HG02970 (cell line): ENCODE measurements at regions not wholly inside any gene's neighbourhood (a gene's known extent, or its start where the extent isn't known, plus 50 kb on each side); places are given as distances from the start of the nearest gene placed in this dataset.
"Not testable (repeated sequence)": the region's sequence is repeated elsewhere in the genome, so short reads cannot be mapped to it uniquely, and the experiment has no call there.

ENCODE experiments used
- ATAC-seq: cut with Tn5 transposase; IDR thresholded peaks from one replicate; pipeline ENCODE4 v1.9.1; 2021; ENCODE audit warnings: mild to moderate bottlenecking, moderate library complexity, moderate number of reproducible peaks; ENCODE audit not compliant: unreplicated experiment, low FRiP score

DNA sequence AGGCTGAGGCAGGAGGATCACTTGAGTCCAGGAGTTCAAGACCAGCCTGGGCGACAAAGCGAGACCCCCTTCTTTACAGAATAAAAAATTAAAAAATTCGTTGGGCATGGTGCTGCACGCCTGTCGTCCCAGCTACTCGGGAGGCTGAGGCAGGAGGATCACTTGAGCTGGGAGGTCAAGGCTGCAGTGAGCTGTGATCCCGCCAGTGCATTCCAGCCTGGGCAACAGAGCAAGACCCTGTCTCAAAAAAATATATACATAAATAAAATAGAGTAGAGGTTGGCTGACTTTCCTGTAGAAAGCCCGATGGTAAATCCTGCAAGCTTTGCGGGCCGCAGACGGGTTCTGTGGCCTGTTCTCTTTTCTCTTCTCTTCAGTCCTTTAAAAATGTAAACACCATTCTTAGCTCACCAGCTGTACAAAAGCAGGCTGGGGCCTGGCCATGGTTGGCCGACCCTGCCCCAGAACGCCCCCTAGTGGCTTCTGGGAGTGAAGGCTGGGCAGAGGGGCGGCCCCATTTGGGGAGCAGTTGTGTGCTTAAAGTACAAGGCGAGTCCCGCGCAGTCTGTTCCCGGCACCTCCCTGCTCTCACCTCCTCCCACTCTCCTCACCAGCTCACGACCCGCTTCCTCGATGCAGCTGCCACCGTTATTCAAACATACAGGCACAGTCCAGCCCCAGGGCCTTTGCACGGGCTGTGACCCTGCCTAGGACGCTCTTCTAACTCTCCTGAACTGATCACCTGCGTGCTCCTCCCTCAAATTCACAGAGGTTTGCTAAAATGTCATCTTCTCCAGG lies 109.5 kb downstream of the CRLF3 start:
- ATAC-seq, result not testable (repeated sequence)

DNA sequence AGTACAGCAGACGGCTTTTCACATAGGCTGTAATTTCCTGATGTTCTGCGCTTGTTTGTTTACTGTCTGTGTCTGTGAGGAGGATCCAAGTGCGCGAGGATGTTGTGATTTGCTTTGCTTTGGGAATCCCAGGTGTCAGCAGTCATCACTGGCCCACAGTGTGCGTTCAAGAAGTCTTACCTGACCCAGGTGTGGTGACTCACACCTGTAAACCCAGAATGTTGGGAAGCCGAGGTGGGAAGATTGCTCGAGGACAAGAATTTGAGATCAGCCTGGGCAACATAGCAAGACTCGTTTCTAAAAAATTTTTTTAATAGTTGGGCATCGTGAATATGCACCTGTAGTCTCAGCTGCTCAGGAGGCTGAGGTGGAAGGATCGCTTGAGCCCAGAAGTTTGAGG lies 110.7 kb downstream of the CRLF3 start:
- not testable (repeated sequence) for ATAC-seq

DNA sequence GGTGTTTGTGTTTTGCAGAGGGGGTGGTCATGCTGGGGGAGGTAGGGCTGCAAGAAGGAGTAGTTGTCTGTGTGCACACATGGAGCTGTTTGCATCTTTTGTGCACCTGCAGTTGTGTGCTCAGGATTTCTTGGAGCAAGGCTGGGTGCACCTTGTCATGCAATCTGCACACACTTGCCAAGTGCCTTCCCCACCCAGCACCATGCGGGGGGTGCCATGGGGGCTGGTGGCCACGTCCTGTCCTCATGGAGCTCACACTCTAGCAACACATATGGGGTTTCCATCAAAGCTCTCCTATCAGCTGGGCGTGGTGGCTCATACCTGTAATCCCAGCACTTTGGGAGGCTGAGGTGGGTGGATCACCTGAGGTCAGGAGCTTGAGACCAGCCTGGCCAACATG lies 111.6 kb downstream of the CRLF3 start:
- ATAC-seq, result not testable (repeated sequence)

DNA sequence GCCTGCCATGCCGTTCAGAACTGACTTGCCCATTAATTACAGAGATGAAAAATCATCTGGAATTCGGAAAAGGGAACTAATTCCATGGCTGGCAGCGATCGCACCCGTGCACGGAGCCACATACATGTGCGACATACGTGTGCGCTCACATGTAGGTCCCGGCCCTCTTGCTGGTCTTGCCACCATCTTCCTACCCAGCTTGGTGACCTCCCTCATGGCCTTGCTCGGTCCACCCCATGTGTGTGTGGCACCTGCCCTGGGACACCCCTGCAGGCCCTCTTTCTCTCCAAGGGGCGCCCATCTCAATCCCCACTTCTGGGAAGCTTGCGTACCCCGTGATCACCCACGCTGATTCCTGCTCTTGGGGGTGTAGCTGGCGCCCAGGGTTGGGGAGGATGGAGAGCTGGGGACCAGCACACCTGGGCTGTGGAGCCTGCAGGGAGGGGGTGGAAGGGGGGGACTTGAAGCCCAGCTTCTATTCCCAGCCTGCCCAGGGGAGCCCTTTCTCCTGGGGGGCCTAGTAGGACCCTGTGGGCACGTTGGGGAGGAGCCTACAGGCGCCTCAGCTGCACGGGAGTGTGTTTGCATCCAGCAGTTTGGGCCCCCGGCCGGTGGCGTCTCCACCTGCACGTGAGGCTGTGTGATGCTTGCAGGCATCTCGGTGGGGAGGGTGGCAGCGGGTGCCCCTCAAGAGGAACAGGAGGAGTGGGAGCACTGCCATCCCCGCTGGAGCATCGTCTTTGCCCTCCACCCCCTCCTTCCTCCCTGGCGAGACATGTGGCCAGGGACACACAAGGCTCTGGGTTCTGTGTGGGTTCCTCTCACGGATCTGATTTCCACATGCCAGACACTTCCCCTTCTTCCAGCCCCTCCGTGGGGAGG lies 112.6 kb downstream of the CRLF3 start:
- not testable (repeated sequence) for ATAC-seq

DNA sequence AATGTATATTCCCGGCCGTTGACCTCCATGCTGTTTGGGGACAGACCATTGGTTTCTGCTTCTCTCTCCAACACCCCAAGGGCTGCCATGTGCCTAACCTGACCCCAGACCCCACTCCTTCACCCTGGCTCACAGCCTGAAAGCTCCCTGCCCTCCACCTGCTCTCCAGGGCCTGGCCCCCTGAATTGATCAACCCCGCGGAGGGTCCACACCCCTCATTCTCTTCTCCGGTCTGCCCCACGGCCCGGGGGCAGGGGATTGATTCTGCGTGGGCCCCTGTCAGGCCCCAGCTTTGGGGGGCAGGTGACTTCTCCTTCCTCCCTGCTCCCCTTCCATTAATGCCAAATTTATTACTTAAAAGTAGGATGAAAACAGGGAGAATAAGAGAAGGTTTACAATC lies 113.3 kb downstream of the CRLF3 start:
- ATAC-seq, result not testable (repeated sequence)

DNA sequence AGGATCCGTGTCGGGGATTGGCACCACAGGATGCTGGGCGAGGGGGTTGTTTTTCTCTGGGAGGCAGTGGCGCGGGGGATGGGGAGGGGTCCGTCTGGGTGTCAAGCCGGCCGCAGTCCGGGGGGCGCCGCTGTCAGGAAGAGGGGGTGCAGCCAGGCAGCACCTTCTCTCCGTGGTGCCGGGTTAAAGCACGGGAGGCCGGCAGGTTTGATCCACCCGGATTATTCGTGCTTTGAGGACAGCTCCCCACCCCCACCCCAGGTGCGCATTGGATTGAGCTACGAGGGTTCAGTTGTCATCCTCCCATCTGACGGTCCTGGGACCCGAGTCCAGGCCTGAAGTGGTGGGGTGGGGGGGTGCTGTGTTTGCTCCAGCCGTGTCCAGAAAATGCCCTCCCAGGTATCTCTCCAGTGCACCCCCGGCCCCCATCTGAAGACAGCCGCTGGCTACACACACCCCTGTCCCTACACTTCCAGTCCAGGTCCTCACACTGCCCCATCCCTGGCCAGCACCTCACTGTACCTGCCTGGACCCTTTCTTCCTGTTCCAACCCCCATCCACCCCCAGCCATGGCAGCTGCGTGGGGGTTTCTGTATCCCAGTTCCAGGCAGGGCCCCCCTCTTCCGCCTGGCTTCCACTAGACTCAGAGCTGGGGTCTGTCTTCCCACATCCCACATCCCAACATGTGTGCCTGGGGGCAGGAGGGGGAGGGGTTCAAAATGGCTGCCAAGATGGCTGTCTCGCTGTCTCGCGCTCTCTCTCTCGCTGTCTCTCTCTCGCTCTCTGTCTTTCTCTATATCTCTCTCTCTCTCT lies 114.0 kb downstream of the CRLF3 start:
- ATAC-seq, result not testable (repeated sequence)

DNA sequence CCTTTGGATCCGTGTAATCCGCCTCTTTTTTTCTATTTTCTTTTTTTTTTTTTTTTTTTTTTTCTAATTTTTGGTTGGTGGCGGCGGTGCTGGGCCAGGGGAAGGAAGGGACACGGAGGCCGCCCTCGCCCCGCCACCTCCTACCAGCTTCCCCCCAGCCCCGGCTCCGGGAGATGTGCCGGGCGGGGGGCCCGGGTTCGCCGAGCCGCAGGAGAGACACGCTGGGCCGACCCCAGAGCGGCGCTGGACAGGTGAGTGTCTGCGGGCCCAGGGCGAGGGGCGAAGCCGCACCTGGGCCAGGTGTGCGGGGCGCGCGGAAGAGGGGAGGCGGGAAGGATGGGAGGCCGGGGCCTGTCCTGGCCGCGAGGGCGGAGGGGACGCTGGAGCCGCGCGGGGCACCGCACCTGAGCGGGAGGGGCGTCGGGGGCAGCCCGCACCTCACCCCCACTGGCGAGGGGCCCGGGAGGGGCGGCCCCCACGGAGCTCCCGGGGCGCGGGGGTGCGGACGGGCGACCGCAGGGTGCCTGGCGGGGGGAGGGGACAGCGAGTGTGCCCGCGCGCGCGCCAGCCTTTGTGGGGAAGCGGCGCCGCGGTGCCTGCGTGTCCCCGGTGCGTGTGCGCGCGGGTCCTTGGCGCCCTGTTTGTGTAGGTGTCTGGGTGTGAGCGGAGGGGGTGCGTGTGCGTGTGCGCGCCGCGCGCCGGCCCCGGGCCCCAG lies 114.8 kb downstream of the CRLF3 start:
- ATAC-seq, result not testable (repeated sequence)

DNA sequence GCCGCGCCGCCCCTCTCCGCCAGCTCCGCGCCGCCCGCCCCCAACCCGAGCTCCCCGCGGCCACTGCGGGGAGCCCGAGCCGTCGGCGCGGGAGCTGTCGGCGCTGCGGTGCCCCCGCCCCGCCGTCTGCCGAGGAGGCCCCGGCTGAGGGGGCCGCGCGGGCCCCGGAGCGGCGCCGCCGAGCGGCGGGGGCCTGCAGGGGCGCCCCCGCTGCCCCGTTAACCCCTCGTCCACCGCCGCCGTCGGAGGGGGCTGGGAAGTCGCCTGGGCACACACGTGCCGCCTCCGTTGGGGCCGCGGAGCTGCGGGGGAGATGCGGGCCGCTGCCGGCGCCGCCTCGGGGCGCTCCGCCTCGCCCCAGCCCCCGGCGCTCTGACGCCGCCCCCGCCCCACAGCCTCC lies 115.4 kb downstream of the CRLF3 start:
- ATAC-seq, result peak; percentile 14

DNA sequence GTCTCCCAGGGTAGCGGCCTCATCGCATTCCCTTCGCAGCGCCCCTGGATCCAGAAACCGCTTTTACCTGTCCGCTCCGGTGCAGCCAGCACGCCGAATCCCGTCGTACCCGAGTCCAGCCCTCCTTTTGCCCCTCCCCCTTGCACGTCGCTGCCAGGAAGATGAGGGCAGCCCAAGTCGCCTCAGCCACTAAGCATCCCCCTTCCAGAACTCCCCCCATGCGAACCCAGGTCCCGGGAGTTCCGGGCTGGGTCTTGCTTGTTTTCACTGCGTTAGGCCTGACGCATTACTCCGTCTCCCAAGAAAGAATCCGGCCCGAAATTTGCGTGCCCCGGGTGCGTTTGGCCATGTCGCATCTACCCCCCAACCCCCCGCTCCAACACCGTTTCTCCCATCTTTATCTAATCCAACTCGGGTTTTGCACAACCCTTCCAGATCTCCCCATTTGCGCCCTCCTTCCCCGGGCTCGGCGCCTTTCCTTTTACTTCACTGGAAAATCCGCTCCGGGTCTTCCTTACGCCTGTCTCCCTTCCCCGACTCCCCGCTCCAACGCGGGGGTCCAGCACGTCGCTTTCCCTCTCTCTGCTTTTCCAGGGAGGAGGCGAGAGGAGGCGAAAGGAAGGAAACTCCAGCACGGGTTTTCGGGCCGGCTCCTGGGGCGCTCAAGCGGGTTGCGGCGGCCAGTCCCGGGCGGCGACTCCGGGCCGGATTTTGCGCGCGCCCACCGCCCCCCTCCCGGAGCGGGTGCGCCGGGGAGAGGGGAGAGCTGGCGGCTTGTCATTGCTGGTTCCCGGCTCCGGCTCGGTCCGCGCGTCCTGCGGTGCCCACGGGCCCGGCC lies 116.0 kb downstream of the CRLF3 start:
- ATAC-seq, result peak; percentile 55

DNA sequence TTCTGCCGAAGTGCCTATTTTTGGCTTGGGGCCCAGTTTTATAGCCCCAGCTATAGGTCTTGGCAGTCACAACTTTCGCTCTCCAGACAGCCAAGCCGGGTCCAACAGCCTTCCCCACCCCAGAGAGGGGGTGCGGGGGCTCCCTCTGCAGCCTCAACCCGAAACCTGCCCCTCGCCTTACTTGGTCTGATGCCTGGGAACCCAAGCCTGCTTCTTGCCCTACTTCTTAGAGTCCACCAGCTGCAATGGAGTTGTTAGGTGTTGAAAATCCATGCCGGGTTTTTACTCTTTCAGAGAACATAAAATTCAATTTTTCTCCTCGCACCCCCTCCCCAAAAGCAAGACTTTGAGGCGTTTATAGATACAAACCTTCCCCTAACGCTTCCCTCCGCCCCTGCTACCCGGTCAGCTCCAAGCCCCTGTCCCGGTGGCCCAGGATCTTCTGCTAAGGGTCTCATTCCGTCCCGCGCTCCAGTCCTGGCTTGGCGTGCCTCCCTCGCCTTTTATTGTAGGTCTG lies 116.7 kb downstream of the CRLF3 start:
- ATAC-seq, result not testable (repeated sequence)

DNA sequence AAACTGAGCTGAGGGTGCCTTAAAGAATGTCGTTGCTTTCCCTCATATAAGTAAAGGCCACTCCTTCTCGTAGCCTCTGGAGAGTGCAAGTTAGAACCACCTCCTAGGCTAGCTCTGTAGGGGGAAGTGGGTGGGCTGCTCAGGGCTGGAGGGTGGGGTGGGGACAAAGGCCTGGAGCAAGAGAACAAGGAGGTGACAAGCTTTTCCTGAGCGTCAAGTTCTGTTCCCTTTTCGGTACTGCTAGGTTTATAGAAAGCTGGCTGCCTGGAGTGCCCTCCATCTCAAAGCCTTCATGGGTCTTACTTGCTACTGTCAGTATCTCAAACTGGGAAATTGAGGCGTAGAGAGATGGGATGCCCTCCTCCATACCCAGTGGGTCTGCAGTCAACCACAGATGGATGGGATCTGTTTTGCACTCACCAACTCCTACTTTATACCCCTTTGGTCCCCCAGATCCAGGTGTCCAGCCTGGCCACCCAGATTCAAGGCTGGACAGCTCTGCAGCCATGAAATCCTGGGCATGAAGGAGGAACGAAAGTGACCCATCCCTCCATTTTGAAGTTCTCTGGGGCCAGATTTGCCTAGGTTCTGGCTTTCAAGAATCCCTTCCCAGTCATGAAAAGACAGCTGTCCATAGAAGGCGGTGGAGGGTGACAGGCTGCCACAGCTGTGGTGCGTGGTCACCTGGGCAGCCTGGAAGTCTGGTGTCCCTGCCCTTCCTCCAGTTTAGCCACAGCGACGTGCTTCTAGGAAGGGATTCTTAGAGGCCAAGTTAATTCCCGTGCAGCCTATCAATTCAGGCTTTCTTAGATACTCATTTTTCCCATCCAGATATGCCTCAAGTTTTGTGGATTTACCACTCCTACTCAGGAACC lies 117.8 kb downstream of the CRLF3 start:
- ATAC-seq, result not testable (repeated sequence)

DNA sequence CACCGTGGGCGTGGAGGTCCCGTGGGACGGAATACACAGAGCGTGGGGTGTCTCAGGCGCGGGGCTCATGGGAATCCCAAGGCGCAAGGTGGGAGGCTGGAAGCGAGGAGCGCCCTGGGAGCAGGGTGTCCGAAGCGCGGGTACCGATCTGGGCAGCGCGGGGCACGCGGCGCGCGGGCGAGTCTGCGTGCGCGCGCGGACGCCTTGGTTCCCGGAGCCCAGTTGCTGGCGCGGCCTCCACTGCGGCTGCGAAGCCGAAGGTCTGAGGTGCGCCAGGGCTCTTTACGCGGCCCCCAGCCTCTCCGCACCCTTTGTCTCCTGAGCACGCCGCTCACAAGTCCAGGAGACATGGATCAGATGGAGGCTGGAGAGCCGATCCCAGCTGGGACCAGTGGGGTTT lies 118.5 kb downstream of the CRLF3 start:
- ATAC-seq, result not testable (repeated sequence)

DNA sequence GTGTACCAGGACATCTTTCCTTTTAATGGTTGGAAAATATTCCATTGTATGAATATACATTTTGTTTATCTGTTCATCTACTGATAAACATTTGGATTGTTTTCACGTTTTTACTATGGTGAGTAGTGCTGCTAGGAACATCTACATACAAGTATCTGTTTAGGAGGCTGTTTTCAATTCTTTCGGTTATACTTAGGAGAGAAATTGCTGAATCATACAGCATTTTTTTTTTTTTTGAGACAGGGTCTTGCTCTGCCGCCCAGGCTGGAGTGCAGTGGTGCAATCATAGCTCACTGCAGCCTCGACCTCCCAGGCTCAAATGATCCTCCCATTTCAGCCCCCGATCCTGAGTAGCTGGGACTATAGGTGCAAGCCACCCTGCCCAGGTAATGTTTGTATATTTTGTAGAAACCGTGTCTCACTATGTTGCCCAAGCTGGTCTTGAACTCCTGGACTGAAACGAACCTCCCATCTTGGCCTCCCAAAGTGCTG lies 122.9 kb downstream of the CRLF3 start:
- ATAC-seq, result no peak

DNA sequence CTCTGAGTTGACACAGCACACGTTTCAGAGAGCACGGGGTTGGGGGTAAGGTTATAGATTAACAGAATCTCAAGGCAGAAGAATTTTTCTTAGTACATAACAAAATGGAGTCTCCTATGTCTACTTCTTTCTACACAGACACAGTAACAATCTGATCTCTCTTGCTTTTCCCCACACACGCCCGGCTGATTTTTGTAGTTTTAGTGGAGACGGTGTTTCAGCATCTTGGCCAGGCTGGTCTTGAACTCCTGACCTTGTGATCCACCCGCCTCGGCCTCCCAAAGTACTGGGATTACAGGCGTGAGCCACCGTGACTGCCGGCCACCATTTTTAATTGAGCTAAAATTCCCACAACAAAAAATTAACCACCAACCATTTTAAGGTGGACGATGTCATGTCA lies 123.7 kb downstream of the CRLF3 start:
- ATAC-seq, result not testable (repeated sequence)

DNA sequence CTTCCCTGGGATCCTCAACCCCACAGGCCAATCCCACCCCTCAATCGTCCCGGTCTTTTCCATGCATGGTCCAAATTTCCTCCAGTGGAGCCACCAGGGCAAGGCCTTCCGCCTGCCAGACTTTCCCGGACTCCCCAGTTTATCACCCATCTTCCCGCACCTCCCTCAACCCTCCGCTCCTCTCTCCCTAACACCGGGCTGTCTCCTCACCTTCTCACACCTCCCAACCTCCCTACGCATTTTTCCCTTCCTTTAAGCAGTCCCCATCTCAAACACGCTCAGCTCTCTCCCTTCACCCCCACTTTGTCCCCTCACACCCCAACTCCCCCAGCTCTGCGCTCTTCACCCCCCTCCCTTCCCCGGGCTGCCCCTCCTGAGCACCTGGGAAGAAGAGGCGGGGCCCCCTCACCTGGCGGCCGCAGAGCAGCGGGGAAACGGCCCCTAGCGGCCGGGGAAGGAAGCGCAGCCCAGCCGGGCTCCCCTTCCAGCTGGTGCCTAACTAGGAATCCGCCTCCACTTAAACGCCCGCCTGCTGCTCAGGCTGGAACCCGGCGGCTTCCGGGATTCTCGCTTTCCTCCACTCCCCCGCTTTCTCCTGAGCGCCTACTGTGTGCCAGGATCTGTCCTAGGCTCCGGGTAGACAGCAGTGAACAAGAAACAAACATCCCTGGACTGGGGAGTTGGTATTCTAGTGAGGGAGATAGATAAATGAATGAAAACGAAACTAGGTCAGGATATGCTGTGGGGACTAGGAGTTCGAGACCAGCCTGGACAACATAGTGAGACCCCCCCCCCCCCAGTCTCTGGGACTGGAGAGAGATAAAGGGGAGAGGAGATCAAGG lies 126.7 kb downstream of the CRLF3 start:
- ATAC-seq, result not testable (repeated sequence)

DNA sequence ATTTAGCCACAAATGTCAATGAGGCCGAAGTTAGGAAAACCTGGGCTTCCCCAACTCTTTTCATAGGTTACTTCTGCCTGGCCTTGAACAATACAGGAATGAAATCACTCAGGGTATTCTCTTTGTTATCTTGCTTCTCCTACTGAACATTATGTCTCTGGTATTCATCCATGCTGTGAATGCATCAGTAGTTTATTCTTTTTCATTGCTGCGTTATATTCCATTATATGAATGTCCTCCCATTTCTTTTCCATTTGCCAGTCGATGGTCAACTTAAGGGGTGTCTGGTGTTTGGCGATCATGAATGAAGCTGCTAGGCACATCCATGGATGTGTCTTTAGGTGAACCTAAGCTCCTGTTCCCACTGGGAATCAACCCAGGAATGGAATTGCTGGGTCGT lies 128.3 kb downstream of the CRLF3 start:
- no peak for ATAC-seq

DNA sequence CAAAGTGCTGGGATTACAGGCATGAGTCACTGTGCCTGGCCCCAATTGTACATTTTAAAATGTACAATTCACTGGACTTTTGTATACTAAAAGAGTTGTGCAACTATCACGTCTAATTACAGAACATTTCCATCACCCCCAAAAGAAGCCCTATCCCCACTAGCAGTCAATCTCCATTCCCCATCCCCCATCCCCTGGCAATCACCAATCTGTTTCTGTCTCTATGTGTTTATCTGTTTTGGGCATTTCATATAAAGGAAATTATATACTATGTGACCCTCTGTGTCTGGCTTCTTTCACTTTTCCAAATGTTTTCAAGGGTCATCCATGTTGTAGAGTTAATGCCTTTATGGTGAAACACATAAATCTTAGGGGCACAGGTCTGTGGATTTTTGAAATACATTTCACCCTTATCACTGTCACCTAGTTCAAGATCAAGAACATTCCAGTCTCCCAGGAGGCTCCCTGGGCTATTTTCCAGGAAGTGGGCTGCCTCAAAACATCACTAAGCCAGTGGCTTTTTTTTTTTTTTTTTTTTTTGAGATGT lies 129.2 kb downstream of the CRLF3 start:
- not testable (repeated sequence) for ATAC-seq
